ENCODE measurements at regions not wholly inside any gene's neighbourhood (a gene's known extent, or its start where the extent isn't known, plus 50 kb on each side); places are given as distances from the start of the nearest gene placed in this dataset.

GRCh38 chr4:132660181-132660580, 488.9 kb upstream of the PCDH10 start:
- no peak for TF ChIP-seq CTCF (IDR thresholded peaks at IDR 0.05; ENCODE audit: extremely low read depth, missing control alignments)
- no peak for DNase-seq (ENCODE audit: low spot score)

- no peak for TF ChIP-seq CTCF (IDR thresholded peaks at IDR 0.05; ENCODE audit: extremely low read depth, missing control alignments)
- DNase-seq (ENCODE audit: low spot score) = no peak
Observed at GRCh38 chr4:132662456-132662855, 486.6 kb upstream of the PCDH10 start.

DNA sequence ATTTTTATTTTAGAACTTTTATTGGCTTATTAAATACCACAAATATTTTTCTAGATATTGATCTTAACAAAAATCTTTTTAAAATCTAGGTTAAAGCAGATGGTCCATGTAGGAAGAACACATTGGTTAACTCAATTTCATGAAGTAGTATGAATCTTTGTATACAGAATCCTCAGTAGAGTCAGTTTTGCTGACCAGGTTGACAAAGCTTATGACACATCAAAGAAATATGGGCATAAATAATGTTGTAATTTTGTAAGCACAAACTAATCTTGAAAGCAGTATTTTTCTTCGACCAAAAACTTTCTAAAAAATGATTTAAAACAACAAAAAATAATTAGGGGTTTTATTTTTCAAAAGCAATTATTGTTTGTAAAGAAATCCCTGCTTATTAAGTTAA, 479.3 kb upstream of the PCDH10 start:
- no peak for DNase-seq (ENCODE audit: low spot score)
- no peak for TF ChIP-seq CTCF (IDR thresholded peaks at IDR 0.05; ENCODE audit: extremely low read depth, missing control alignments)

DNA sequence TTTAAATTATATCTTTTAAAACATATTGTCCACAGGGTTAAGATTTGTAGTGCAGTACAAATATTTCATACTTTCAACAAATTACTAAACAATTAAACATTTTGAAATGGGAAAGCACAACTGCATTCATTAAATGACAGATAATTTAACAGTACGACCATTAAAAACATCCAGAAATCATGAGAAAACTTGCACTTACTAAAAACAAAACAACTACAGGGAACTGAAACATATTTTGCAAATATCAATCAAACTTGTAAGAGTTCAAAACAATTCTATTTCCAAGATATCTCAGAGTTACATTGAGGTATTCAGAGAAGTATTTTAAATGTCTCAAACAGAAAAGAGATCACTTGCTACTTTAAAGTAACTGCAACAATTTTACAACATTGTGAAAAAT, 478.5 kb upstream of the PCDH10 start:
- TF ChIP-seq CTCF (IDR thresholded peaks at IDR 0.05; ENCODE audit: extremely low read depth, missing control alignments) = no peak

DNA sequence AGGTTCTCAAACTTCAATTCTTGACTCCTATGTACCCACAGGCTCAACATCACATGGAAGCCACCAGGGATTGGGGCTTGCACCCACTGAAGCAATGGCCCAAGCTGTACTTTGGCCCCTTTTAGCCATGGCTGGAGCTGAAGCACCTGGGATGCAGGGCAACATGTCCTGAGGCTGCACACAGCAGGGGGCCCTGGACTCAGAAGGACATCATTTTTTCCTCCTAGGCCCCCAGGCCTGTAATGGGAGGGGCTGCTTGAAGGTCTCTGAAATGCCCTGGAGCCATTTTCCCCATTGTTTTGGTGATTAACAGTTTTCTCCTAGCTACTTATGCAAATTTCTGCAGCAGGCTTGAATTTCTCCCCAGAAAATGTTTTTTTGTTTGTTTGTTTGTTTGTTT, 465.1 kb upstream of the PCDH10 start:
- no peak for DNase-seq (ENCODE audit: low spot score)
- no peak for TF ChIP-seq CTCF (IDR thresholded peaks at IDR 0.05; ENCODE audit: extremely low read depth, missing control alignments)

More for the DNA sequence above, 478.5 kb upstream of the PCDH10 start:
- DNase-seq (ENCODE audit: low spot score) = no peak

DNA sequence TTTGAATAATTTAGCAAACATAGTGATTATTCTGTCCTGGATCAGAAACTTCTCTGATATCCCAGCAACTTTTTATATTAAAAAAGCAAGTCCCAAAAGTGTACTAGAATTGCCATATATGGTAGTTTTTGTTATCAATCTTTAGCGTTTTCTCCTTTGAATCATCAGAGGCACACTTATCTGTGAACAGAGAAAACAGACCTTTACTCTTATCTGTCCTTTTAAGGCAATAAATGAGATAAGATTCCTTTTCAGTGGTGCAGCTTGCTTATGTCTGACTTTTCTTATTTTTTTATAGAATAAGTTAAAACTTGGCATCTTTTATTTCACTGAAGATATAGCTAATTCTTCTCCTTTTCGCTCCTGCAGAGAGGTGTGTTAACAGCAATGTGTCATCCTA, 458.1 kb upstream of the PCDH10 start:
- no peak for TF ChIP-seq CTCF (IDR thresholded peaks at IDR 0.05; ENCODE audit: extremely low read depth, missing control alignments)
- no peak for DNase-seq (ENCODE audit: low spot score)

- no peak for DNase-seq (ENCODE audit: low spot score)
- TF ChIP-seq CTCF (IDR thresholded peaks at IDR 0.05; ENCODE audit: extremely low read depth, missing control alignments) = no peak
Observed at GRCh38 chr4:132691668-132692067, 457.4 kb upstream of the PCDH10 start.
